ENCODE measurements at regions not wholly inside any gene's neighbourhood (a gene's known extent, or its start where the extent isn't known, plus 50 kb on each side); places are given as distances from the start of the nearest gene placed in this dataset.

DNA sequence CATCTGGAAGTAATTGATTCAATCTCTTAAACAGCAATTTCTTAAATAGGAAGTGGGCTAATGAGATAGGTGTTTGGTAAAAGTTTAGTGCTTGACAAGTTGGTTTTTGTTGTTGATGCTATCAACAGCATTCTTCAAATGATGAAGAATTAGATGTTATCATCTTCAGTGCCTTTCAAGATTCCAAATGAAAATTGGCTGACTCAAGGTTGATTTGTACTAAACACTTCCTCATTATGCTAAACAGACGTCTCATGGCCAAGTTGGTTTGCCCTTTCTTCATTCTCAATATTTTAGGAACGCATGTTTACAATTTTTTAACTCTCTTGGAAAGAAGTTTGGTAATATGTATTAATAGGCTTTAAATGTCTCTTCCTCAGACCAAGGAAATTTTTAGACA, 86.0 kb downstream of the MID1IP1 start:
- WGBS, 2 donors: 88 to 92% methylated on average over 2 of the region's 2 CpGs
- Histone ChIP-seq H3K9me3 (no peaks in the 10 kb centered on the region), H3K4me3 (replicated peaks in 1 of 3) (no peak overlapping the region), H3K4me1 (no peaks in the 10 kb centered on the region), H3K27ac (no peak overlapping the region), H3K36me3 (no peaks in the 10 kb centered on the region), H3K27me3 (no peaks in the 10 kb centered on the region)
- no peak for DNase-seq
- TF ChIP-seq POLR2A (IDR thresholded peaks at IDR 0.05): no peak
- TF ChIP-seq, protein P1, sequence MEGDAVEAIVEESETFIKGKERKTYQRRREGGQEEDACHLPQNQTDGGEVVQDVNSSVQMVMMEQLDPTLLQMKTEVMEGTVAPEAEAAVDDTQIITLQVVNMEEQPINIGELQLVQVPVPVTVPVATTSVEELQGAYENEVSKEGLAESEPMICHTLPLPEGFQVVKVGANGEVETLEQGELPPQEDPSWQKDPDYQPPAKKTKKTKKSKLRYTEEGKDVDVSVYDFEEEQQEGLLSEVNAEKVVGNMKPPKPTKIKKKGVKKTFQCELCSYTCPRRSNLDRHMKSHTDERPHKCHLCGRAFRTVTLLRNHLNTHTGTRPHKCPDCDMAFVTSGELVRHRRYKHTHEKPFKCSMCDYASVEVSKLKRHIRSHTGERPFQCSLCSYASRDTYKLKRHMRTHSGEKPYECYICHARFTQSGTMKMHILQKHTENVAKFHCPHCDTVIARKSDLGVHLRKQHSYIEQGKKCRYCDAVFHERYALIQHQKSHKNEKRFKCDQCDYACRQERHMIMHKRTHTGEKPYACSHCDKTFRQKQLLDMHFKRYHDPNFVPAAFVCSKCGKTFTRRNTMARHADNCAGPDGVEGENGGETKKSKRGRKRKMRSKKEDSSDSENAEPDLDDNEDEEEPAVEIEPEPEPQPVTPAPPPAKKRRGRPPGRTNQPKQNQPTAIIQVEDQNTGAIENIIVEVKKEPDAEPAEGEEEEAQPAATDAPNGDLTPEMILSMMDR (IDR thresholded peaks at IDR 0.05): no peak
- intact Hi-C loops (cut with DNase I): no loop called here

DNA sequence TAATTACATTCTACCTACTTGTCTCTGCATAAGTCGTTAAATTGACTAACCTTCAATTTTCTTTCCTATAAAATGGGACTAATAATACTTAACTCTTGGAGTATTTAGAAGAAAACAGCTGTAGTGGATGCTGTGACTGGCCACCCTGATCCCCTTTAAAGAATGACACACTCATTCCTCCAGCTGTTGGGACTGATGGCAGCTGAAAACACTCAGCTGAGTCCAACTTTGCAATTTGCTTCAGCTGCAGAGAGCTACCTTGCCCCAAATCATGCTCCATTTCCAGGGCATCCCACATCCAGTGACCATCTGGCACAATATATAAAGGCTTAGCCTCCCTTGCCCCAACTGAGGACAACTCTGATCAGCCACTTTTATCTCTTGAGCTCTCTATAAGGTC, 89.1 kb downstream of the MID1IP1 start:
- Histone ChIP-seq H3K27me3 (no peaks in the 10 kb centered on the region), H3K4me1 (no peaks in the 10 kb centered on the region), H3K9me3 (no peaks in the 10 kb centered on the region), H3K36me3 (no peaks in the 10 kb centered on the region), H3K4me3 (replicated peaks in 1 of 3) (no peak overlapping the region), H3K27ac (no peak overlapping the region)
- intact Hi-C loops (cut with DNase I): no loop called here
- 88 to 94% methylated on average over 1 of the region's 1 CpG for WGBS, 2 donors
- no peak for DNase-seq
- TF ChIP-seq, protein P1 (IDR thresholded peaks at IDR 0.05): no peak
- TF ChIP-seq POLR2A (IDR thresholded peaks at IDR 0.05): no peak

DNA sequence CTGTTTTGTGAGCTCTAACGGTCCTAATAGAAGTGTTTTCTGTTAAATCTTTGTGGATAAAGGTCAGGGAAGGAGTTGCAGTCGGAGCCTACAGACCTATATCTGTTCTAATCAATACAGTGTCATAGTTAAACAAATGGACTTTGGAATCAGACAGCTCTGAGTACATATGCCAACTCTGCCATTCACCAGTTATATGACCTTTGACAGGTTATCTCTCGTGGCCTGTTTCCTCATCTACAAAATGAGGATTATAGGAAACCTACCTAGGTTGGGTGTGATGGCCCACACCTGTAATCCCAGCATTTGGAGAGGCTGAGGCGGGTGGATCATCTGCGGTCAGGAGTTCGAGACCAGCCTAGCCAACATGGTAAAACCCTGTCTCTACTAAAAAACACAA, 89.7 kb downstream of the MID1IP1 start:
- Histone ChIP-seq H3K9me3 (no peaks in the 10 kb centered on the region), H3K4me3 (replicated peaks in 1 of 3) (no peak overlapping the region), H3K4me1 (no peaks in the 10 kb centered on the region), H3K27ac (no peak overlapping the region), H3K27me3 (no peaks in the 10 kb centered on the region), H3K36me3 (no peaks in the 10 kb centered on the region)
- intact Hi-C loops (cut with DNase I): no loop called here
- 94 to 96% methylated on average over 6 of the region's 6 CpGs for whole genome bisulfite sequencing, 2 donors
- no peak for TF ChIP-seq POLR2A (IDR thresholded peaks at IDR 0.05)
- TF ChIP-seq, protein P1 (IDR thresholded peaks at IDR 0.05): no peak
- DNase-seq: no peak

DNA sequence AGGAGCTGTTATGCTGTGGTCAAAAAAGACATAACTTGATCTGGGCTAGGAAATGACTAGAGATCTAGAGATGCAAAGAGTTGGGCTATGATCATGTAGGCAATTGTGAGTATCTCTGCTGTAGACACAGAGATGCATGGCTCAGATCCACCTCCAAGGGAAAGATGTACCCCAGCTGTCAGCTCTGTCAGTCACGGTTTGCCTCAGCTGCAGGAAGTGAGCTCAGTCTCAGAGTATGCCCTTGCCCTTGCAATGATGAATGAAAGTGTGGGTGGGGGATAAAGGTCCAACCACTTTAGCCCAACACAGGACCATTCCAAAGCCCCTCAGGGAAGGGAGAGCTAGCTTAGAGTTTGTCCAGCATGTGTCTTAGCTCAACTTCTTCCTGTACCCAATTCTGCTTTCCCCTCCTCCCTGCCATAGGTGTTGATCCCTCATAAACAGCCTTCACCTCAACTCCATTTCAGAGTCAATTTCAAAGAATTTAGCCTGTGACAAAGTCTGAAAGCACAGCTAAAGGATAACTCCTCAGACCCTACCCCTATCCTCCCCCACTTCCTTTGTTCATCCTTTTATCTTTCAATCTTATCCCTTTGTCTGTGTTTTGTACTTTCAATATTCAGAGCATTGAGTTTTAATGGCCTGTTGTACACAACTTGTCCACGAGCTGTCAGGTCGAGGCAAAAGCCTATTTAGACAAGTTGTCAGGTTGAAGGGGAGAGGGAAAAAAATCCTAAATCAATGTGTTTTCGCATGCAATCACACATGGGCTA, 90.6 kb downstream of the MID1IP1 start:
- TF ChIP-seq POLR2A (IDR thresholded peaks at IDR 0.05): no peak
- TF ChIP-seq, protein P1 (IDR thresholded peaks at IDR 0.05): no peak
- WGBS, 2 donors: 82 to 84% methylated on average over 4 of the region's 4 CpGs
- no peak for DNase-seq
- intact Hi-C loops (cut with DNase I): no loop called here
- Histone ChIP-seq H3K4me3 (replicated peaks in 1 of 3) (no peak overlapping the region), H3K9me3 (no peaks in the 10 kb centered on the region), H3K27ac (no peak overlapping the region), H3K4me1 (no peaks in the 10 kb centered on the region), H3K36me3 (no peaks in the 10 kb centered on the region), H3K27me3 (no peaks in the 10 kb centered on the region)

DNA sequence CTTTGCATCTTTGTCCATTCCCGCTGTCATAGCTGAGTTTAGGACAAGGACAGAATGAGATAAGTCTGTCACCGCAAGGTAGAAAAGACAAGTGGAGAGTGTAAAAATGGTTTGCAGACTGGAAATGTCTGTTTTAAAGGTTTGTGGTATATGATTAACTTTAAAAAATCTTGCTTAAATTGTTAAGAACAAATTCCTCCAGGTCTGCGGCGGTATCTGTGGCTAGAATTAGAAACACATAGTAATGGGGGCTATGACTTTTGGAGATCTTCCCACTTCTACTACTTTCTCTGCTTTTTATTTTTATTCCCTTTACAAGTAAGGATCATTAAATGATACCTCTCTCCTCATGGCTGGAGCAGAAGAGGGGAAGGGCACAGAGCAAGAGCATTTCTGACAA, 92.2 kb downstream of the MID1IP1 start:
- intact Hi-C loops (cut with DNase I): no loop called here
- DNase-seq: no peak
- Histone ChIP-seq H3K27me3 (no peaks in the 10 kb centered on the region), H3K4me1 (no peaks in the 10 kb centered on the region), H3K27ac (no peak overlapping the region), H3K9me3 (no peaks in the 10 kb centered on the region), H3K36me3 (no peaks in the 10 kb centered on the region), H3K4me3 (replicated peaks in 1 of 3) (no peak overlapping the region)
- WGBS, 2 donors: 85 to 97% methylated on average over 4 of the region's 4 CpGs
- TF ChIP-seq POLR2A (IDR thresholded peaks at IDR 0.05): no peak
- TF ChIP-seq, protein P1 (IDR thresholded peaks at IDR 0.05): no peak

Data from thyroid gland (tissue), 4 donors.